CD14-positive monocyte (primary cell): ENCODE measurements at regions not wholly inside any gene's neighbourhood (a gene's known extent, or its start where the extent isn't known, plus 50 kb on each side); places are given as distances from the start of the nearest gene placed in this dataset.

ENCODE experiments used
- DNase-seq, 3 donors: peaks; one replicate each; pipeline ENCODE4 v3.0.0-alpha.2; 2011 to 2022
- H2AFZ ChIP-seq: 2 replicates; pipeline ENCODE4 v1.6.0; 2012; ENCODE audit warnings: mild to moderate bottlenecking, low read depth, low read length, inconsistent platforms; ENCODE audit not compliant: insufficient read depth, poor library complexity, severe bottlenecking
- H3K27ac ChIP-seq, 2 donors: 1 replicate in 1 of 2; 2 replicates in 1 of 2; pipeline ENCODE4 v1.5.1; 2012 to 2013; ENCODE audit warnings: low read length in 2 of 2, control low read depth in 1 of 2, inconsistent platforms in 1 of 2, low read depth in 1 of 2, mild to moderate bottlenecking in 1 of 2
- H3K27me3 ChIP-seq, 2 donors: one replicate each; pipeline versions ENCODE4 v1.6.0 to v1.6.1; 2011 to 2013; ENCODE audit warnings: low read length in 2 of 2; ENCODE audit not compliant: control insufficient read depth in 2 of 2, insufficient read depth in 2 of 2
- H3K36me3 ChIP-seq, 2 donors: replicated peaks in 1 of 2; 1 replicate in 1 of 2; 2 replicates in 1 of 2; pipeline versions ENCODE4 v1.5.1 to v1.6.1; 2012 to 2013; ENCODE audit warnings: low read length in 2 of 2, control low read depth in 1 of 2, inconsistent platforms in 1 of 2, mild to moderate bottlenecking in 1 of 2; ENCODE audit not compliant: insufficient read depth in 2 of 2, control insufficient read depth in 1 of 2
- H3K4me1 ChIP-seq, 2 donors: 1 replicate in 1 of 2; 2 replicates in 1 of 2; pipeline versions ENCODE4 v1.5.1 to v1.6.1; 2012 to 2013; ENCODE audit warnings: low read length in 2 of 2, control low read depth in 1 of 2, inconsistent platforms in 1 of 2, mild to moderate bottlenecking in 1 of 2, moderate library complexity in 1 of 2; ENCODE audit not compliant: insufficient read depth in 2 of 2, control insufficient read depth in 1 of 2
- H3K4me2 ChIP-seq: replicated peaks from 2 replicates; pipeline ENCODE3; 2012; ENCODE audit warnings: low read length, moderate library complexity, mild to moderate bottlenecking; ENCODE audit not compliant: poor library complexity, severe bottlenecking; ENCODE audit errors: extremely low read depth
- H3K4me3 ChIP-seq, 3 experiments: fragments of 200-600 bp in 1 of 3; sonication (generic) in 1 of 3; replicated peaks in 1 of 3; 1 replicate in 2 of 3; 2 replicates in 1 of 3; pipeline ENCODE4 v1.5.1; 2011 to 2013; ENCODE audit warnings: low read length in 3 of 3, mild to moderate bottlenecking in 3 of 3, control low read depth in 2 of 3, low read depth in 2 of 3, inconsistent platforms in 1 of 3, moderate library complexity in 1 of 3
- H3K79me2 ChIP-seq: 2 replicates; pipeline ENCODE4 v1.6.0; 2012; ENCODE audit warnings: mild to moderate bottlenecking, control low read depth, inconsistent platforms, low read length, moderate library complexity; ENCODE audit not compliant: insufficient read depth
- H3K9ac ChIP-seq: 2 replicates; pipeline ENCODE4 v1.6.0; 2017; ENCODE audit warnings: low read length, mild to moderate bottlenecking; ENCODE audit not compliant: insufficient read depth, poor library complexity, severe bottlenecking
- H3K9me3 ChIP-seq, 2 donors: replicated peaks in 1 of 2; 1 replicate in 1 of 2; 2 replicates in 1 of 2; pipeline versions ENCODE4 v1.5.1 to v1.6.1; 2012 to 2013; ENCODE audit warnings: low read length in 2 of 2, control low read depth in 1 of 2; ENCODE audit not compliant: control insufficient read depth in 1 of 2, insufficient read depth in 1 of 2
- H4K20me1 ChIP-seq: 2 replicates; pipeline ENCODE4 v1.6.0; 2012; ENCODE audit warnings: mild to moderate bottlenecking, low read length, control low read depth, moderate library complexity; ENCODE audit not compliant: insufficient read depth
- H3K27ac Mint-ChIP-seq, 7 donors: one replicate each; pipeline ENCODE4 v1.8.0; 2020; ENCODE audit warnings: mild to moderate bottlenecking in 7 of 7, mixed read lengths in 7 of 7, moderate library complexity in 6 of 7, inconsistent platforms in 2 of 7
- H3K27me3 Mint-ChIP-seq, 3 donors: one replicate each; pipeline ENCODE4 v1.8.0; 2021 to 2022; ENCODE audit warnings: low read depth in 3 of 3, mild to moderate bottlenecking in 3 of 3, mixed read lengths in 3 of 3, moderate library complexity in 3 of 3, inconsistent platforms in 1 of 3
- H3K36me3 Mint-ChIP-seq, 2 donors: one replicate each; pipeline ENCODE4 v1.8.0; 2020; ENCODE audit warnings: mixed read lengths in 2 of 2, inconsistent platforms in 1 of 2, mild to moderate bottlenecking in 1 of 2
- H3K4me1 Mint-ChIP-seq: one replicate; pipeline ENCODE4 v1.8.0; 2020; ENCODE audit warnings: mild to moderate bottlenecking, mixed read lengths
- H3K4me3 Mint-ChIP-seq, 2 donors: one replicate each; pipeline ENCODE4 v1.8.0; 2020; ENCODE audit warnings: mild to moderate bottlenecking in 2 of 2, mixed read lengths in 2 of 2, moderate library complexity in 1 of 2
- H3K9me3 Mint-ChIP-seq, 7 donors: one replicate each; pipeline ENCODE4 v1.8.0; 2020 to 2022; ENCODE audit warnings: mixed read lengths in 7 of 7, mild to moderate bottlenecking in 6 of 7, moderate library complexity in 6 of 7, inconsistent platforms in 2 of 7
- CTCF ChIP-seq: fragments of 200-600 bp; IDR thresholded peaks from one replicate; pipeline ENCODE4 v1.8.0; 2022; ENCODE audit warnings: antibody characterized with exemption, mild to moderate bottlenecking
- WGBS: methylation state at CpG from one replicate; pipeline ENCODE4 v1.1.5; 2013; ENCODE audit warnings: missing lambda C conversion rate; ENCODE audit not compliant: insufficient coverage; 5-methylcytosine and 5-hydroxymethylcytosine counted together
- intact Hi-C, 2 donors: fragments of 100-400 bp; cut with micrococcal nuclease; formaldehyde crosslinking; loops; one replicate each; pipeline versions ENCODE4 v1.15.0 to v1.15.1; 2023

- no peak for DNase-seq
- H3K27me3 Mint-ChIP-seq = peaks cover 0 to 2% (median 0%) of the 10 kb centered on the region in 3 donors
- no peaks in the 10 kb centered on the region for H4K20me1 ChIP-seq
- H3K4me2 ChIP-seq = no peak overlapping the region
- H3K4me3 ChIP-seq = no peak overlapping the region
- no peak overlapping the region for H3K27ac Mint-ChIP-seq
- no peaks in the 10 kb centered on the region for H3K27me3 ChIP-seq
- peaks cover 4% of the 10 kb centered on the region for H3K4me1 Mint-ChIP-seq
- H3K79me2 ChIP-seq = no peaks in the 10 kb centered on the region
- no peak for TF ChIP-seq CTCF
- no peak overlapping the region for H3K4me3 Mint-ChIP-seq
- H2AFZ ChIP-seq = no peak overlapping the region
- H3K9ac ChIP-seq = no peak overlapping the region
- H3K36me3 Mint-ChIP-seq = no peaks in the 10 kb centered on the region
- intact Hi-C loops = no loop called here
- H3K4me1 ChIP-seq = no peaks in the 10 kb centered on the region
- no peak overlapping the region for H3K27ac ChIP-seq
- no peaks in the 10 kb centered on the region for H3K9me3 ChIP-seq
- H3K9me3 Mint-ChIP-seq = peaks cover 0 to 6% (median 2%) of the 10 kb centered on the region in 7 donors
- H3K36me3 ChIP-seq = no peaks in the 10 kb centered on the region
These were observed 78.8 kb upstream of the TCF12 start for GRCh38 chr15:56839641-56840040.

DNA sequence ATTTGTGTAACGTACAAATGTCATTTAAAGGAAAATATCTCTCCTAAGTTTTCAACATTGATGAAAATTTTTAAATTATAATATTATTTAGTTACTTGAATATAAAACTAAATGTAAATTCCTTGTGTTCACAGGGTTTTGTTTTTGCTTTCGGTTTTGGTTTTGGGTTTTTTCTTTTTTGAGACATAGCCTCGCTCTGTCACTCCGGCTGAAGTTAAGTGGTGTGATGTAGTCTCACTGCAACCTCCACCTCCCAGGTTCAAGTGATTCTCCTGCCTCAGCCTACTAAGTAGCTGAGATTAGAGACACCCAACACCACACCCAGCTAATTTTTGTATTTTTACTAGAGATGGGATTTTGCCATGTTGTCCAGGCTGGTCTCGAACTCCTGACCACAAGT lies 79.3 kb upstream of the TCF12 start:
- no peak overlapping the region for H3K4me2 ChIP-seq
- intact Hi-C loops = no loop called here
- peaks cover 7% of the 10 kb centered on the region for H3K4me1 Mint-ChIP-seq
- TF ChIP-seq CTCF = no peak
- H3K27ac ChIP-seq = no peak overlapping the region
- H2AFZ ChIP-seq = no peak overlapping the region
- H3K9me3 ChIP-seq = no peaks in the 10 kb centered on the region
- H3K4me1 ChIP-seq = no peaks in the 10 kb centered on the region
- no peaks in the 10 kb centered on the region for H3K36me3 Mint-ChIP-seq
- no peak for DNase-seq
- H3K27ac Mint-ChIP-seq = no peak overlapping the region
- H4K20me1 ChIP-seq = no peaks in the 10 kb centered on the region
- no peaks in the 10 kb centered on the region for H3K27me3 ChIP-seq
- H3K9ac ChIP-seq = no peak overlapping the region
- no peak overlapping the region for H3K4me3 ChIP-seq
- H3K79me2 ChIP-seq = no peaks in the 10 kb centered on the region
- H3K9me3 Mint-ChIP-seq = peaks cover 0 to 6% (median 2%) of the 10 kb centered on the region in 7 donors
- no peaks in the 10 kb centered on the region for H3K36me3 ChIP-seq
- peaks cover 0 to 2% (median 0%) of the 10 kb centered on the region in 3 donors for H3K27me3 Mint-ChIP-seq
- 100% methylated on average over 1 of the region's 5 CpGs for WGBS
- no peak overlapping the region for H3K4me3 Mint-ChIP-seq
